ENCODE measurements at regions not wholly inside any gene's neighbourhood (a gene's known extent, or its start where the extent isn't known, plus 50 kb on each side); places are given as distances from the start of the nearest gene placed in this dataset.

GRCh38 chr18:27301615-27302378, 116.7 kb upstream of the CHST9 start:
- TF ChIP-seq MXI1 (IDR thresholded peaks at IDR 0.05; ENCODE audit: borderline replicate concordance, low read depth, low read length), result no peak
- TF ChIP-seq, protein P1, sequence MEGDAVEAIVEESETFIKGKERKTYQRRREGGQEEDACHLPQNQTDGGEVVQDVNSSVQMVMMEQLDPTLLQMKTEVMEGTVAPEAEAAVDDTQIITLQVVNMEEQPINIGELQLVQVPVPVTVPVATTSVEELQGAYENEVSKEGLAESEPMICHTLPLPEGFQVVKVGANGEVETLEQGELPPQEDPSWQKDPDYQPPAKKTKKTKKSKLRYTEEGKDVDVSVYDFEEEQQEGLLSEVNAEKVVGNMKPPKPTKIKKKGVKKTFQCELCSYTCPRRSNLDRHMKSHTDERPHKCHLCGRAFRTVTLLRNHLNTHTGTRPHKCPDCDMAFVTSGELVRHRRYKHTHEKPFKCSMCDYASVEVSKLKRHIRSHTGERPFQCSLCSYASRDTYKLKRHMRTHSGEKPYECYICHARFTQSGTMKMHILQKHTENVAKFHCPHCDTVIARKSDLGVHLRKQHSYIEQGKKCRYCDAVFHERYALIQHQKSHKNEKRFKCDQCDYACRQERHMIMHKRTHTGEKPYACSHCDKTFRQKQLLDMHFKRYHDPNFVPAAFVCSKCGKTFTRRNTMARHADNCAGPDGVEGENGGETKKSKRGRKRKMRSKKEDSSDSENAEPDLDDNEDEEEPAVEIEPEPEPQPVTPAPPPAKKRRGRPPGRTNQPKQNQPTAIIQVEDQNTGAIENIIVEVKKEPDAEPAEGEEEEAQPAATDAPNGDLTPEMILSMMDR (conservative IDR thresholded peaks at IDR 0.05; ENCODE audit: low read depth, low read length), result no peak
- TF ChIP-seq CHD1 (IDR thresholded peaks at IDR 0.05; ENCODE audit: low read depth, low read length), result no peak
- no peak for TF ChIP-seq SMC3 (IDR thresholded peaks at IDR 0.05; ENCODE audit: low read depth, low read length)
- no peak for TF ChIP-seq POLR2A (IDR thresholded peaks at IDR 0.05; ENCODE audit: low read depth, low read length)
- no peak for TF ChIP-seq FOS (IDR thresholded peaks at IDR 0.05; ENCODE audit: low read depth, low read length)
- TF ChIP-seq RFX5 (IDR thresholded peaks at IDR 0.05; ENCODE audit: low read depth, low read length), result no peak
- no peak for TF ChIP-seq BHLHE40 (IDR thresholded peaks at IDR 0.05; ENCODE audit: low read depth, low read length)
- no peak for TF ChIP-seq RCOR1 (IDR thresholded peaks at IDR 0.05; ENCODE audit: insufficient replicate concordance, low read length)
- no peak for TF ChIP-seq MAFK (IDR thresholded peaks at IDR 0.05; ENCODE audit: low read depth, low read length)
- TF ChIP-seq, protein P2, sequence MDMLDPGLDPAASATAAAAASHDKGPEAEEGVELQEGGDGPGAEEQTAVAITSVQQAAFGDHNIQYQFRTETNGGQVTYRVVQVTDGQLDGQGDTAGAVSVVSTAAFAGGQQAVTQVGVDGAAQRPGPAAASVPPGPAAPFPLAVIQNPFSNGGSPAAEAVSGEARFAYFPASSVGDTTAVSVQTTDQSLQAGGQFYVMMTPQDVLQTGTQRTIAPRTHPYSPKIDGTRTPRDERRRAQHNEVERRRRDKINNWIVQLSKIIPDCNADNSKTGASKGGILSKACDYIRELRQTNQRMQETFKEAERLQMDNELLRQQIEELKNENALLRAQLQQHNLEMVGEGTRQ (IDR thresholded peaks at IDR 0.05; ENCODE audit: low read depth, low read length), result no peak
- TF ChIP-seq NFE2L2 (IDR thresholded peaks at IDR 0.05; ENCODE audit: low read depth, low read length), result no peak
- no peak for TF ChIP-seq MAZ (IDR thresholded peaks at IDR 0.05; ENCODE audit: borderline replicate concordance, low read depth, low read length)
- TF ChIP-seq ELK1 (IDR thresholded peaks at IDR 0.05; ENCODE audit: borderline replicate concordance, low read depth, low read length), result no peak
- no peak for TF ChIP-seq CEBPB (IDR thresholded peaks at IDR 0.05; ENCODE audit: low read depth, low read length)
- no peak for TF ChIP-seq RAD21 (IDR thresholded peaks at IDR 0.05; ENCODE audit: low read length)
- CTCF ChIA-PET, result no interaction called here

More at GRCh38 chr18:27301615-27302378, 116.7 kb upstream of the CHST9 start:
- H3K23ac ChIP-seq (ENCODE audit: low read depth, low read length), result no peak overlapping the region
- H3K4me3 ChIP-seq (ENCODE audit: insufficient read depth, low read depth, low read length), result no peak overlapping the region
- in situ Hi-C loops (cut with MboI; ENCODE audit: low sequenced_read_pairs) (no loop called here), intact Hi-C loops (cut with micrococcal nuclease) (no loop called here), dilution Hi-C loops (cut with HindIII; ENCODE audit: low sequenced_read_pairs, unreplicated experiment) (no loop called here)
- WGBS, 2 experiments (ENCODE audit: extremely low coverage in 2 of 2, insufficient read length in 1 of 2), result no CpG with 5 or more reads among the region's 5 CpGs
- no peaks in the 10 kb centered on the region for H3K79me1 ChIP-seq (ENCODE audit: low read depth in 1 of 2, low read length in 2 of 2)
- no peak overlapping the region for H2BK5ac ChIP-seq (ENCODE audit: low read depth, low read length, poor library complexity, severe bottlenecking)
- H3K4me2 ChIP-seq (ENCODE audit: low read depth, low read length), result no peak overlapping the region
- H2AFZ ChIP-seq (replicated peaks; ENCODE audit: low read length, poor library complexity), result no peak overlapping the region
- H3K9me1 ChIP-seq (ENCODE audit: insufficient read depth, low read length), result no peaks in the 10 kb centered on the region
- no peak overlapping the region for H3K9ac ChIP-seq (ENCODE audit: low read depth, low read length)
- H4K20me1 ChIP-seq (ENCODE audit: insufficient read depth, low read length), result no peaks in the 10 kb centered on the region
- H2BK15ac ChIP-seq (ENCODE audit: low read depth, low read length), result no peak overlapping the region
- no peak overlapping the region for H2AK5ac ChIP-seq (ENCODE audit: low read depth, low read length)
- POLR2A ChIA-PET (ENCODE audit: unreplicated experiment), result no interaction called here
- no peak overlapping the region for H2BK120ac ChIP-seq (ENCODE audit: low read depth, low read length)
- no peaks in the 10 kb centered on the region for H3K27me3 ChIP-seq (ENCODE audit: control insufficient read depth, insufficient read depth, low read length)
- H3K4me1 ChIP-seq (ENCODE audit: control insufficient read depth, insufficient read depth, low read length), result no peaks in the 10 kb centered on the region
- ATAC-seq (ENCODE audit: low read depth) (no peak), DNase-seq (no peak)
- no peaks in the 10 kb centered on the region for H3K36me3 ChIP-seq (ENCODE audit: control insufficient read depth, insufficient read depth, low read length)
- H3K4ac ChIP-seq (ENCODE audit: low read depth, low read length), result no peak overlapping the region
- no peak overlapping the region for H4K91ac ChIP-seq (ENCODE audit: insufficient read depth, low read depth, low read length)
- peaks cover 6% of the 10 kb centered on the region for H3K9me3 ChIP-seq (ENCODE audit: control insufficient read depth, insufficient read depth, low read length)
- no peak overlapping the region for H3K14ac ChIP-seq (replicated peaks; ENCODE audit: low read depth, low read length)
- no peak overlapping the region for H2BK20ac ChIP-seq (ENCODE audit: low read depth, low read length)
- H3K56ac ChIP-seq (ENCODE audit: extremely low read depth, insufficient read depth, low read length), result no peak overlapping the region
- no peak overlapping the region for H4K5ac ChIP-seq (ENCODE audit: low read depth, low read length)
- no TSS peak for BruUV-seq (replicated peaks)
- H3K18ac ChIP-seq (ENCODE audit: low read depth, low read length), result no peak overlapping the region
- no peak overlapping the region for H4K8ac ChIP-seq (ENCODE audit: low read depth in 2 of 2, low read length in 2 of 2)
- H2AK9ac ChIP-seq (replicated peaks; ENCODE audit: low read depth, low read length, poor library complexity), result no peak overlapping the region
- H3K27ac ChIP-seq (ENCODE audit: insufficient read depth, low read length), result no peak overlapping the region
